Lower lobe of right lung (tissue), 2 donors: ENCODE measurements at regions not wholly inside any gene's neighbourhood (a gene's known extent, or its start where the extent isn't known, plus 50 kb on each side); places are given as distances from the start of the nearest gene placed in this dataset.

Experiments
- ATAC-seq, 2 donors: fragments of 200-7000 bp; cut with Tn5 transposase; one replicate each; pipeline ENCODE4 v1.9.1; 2020 to 2022; ENCODE audit warnings: mild to moderate bottlenecking in 2 of 2, moderate library complexity in 2 of 2
- DNase-seq: peaks from one replicate; pipeline ENCODE4 v3.0.0-alpha.2; 2020
- H3K27ac ChIP-seq: fragments of 200-600 bp; one replicate; pipeline ENCODE4 v1.8.0; 2022
- H3K27me3 ChIP-seq: fragments of 200-600 bp; one replicate; pipeline ENCODE4 v1.8.0; 2022; ENCODE audit warnings: low read depth
- H3K36me3 ChIP-seq: fragments of 200-600 bp; one replicate; pipeline ENCODE4 v1.8.0; 2022; ENCODE audit warnings: mild to moderate bottlenecking
- H3K4me1 ChIP-seq: fragments of 200-600 bp; one replicate; pipeline ENCODE4 v1.8.0; 2022
- H3K4me3 ChIP-seq: fragments of 200-600 bp; one replicate; pipeline ENCODE4 v1.8.0; 2022; ENCODE audit warnings: mild to moderate bottlenecking
- H3K9me3 ChIP-seq: fragments of 200-600 bp; one replicate; pipeline ENCODE4 v1.8.0; 2022
- CTCF ChIP-seq: fragments of 200-600 bp; IDR thresholded peaks from one replicate; pipeline ENCODE4 v1.8.0; 2022; ENCODE audit warnings: antibody characterized with exemption, mild to moderate bottlenecking
- intact Hi-C: fragments of 100-400 bp; cut with DNase I; formaldehyde crosslinking; loops from one replicate; pipeline ENCODE4 v1.11.0; 2022
- donor health status: DM: no; HTN: yes; CAD: no; lungs with severe emphysema.

GRCh38 chr11:116258821-116259220 is 514.0 kb downstream of the BUD13 start:
- DNase-seq (no peak), ATAC-seq (no peak)
- no peak for TF ChIP-seq CTCF
- no peak overlapping the region for H3K27ac ChIP-seq
- no peaks in the 10 kb centered on the region for H3K4me1 ChIP-seq
- no peaks in the 10 kb centered on the region for H3K36me3 ChIP-seq
- peaks cover 18% of the 10 kb centered on the region for H3K27me3 ChIP-seq
- no peak overlapping the region for H3K4me3 ChIP-seq
- intact Hi-C loops: no loop called here
- no peaks in the 10 kb centered on the region for H3K9me3 ChIP-seq

- Histone ChIP-seq H3K4me1 (no peaks in the 10 kb centered on the region), H3K9me3 (no peaks in the 10 kb centered on the region), H3K36me3 (no peaks in the 10 kb centered on the region), H3K27me3 (peaks cover 18% of the 10 kb centered on the region), H3K4me3 (no peak overlapping the region), H3K27ac (no peak overlapping the region)
- no peak for TF ChIP-seq CTCF
- no peak for DNase-seq
- ATAC-seq: no peak
- intact Hi-C loops: no loop called here
Measured at GRCh38 chr11:116257883-116258282, 514.9 kb downstream of the BUD13 start.

- no peak for TF ChIP-seq CTCF
- Histone ChIP-seq H3K27ac (no peak overlapping the region), H3K4me3 (no peak overlapping the region), H3K9me3 (no peaks in the 10 kb centered on the region), H3K4me1 (no peaks in the 10 kb centered on the region), H3K27me3 (peaks cover 16% of the 10 kb centered on the region), H3K36me3 (no peaks in the 10 kb centered on the region)
- ATAC-seq: peak; percentile 70 to 89
- intact Hi-C loops: no loop called here
- no peak for DNase-seq
Measured at GRCh38 chr11:116257092-116257491, 515.7 kb downstream of the BUD13 start.

- intact Hi-C loops: no loop called here
- DNase-seq (no peak), ATAC-seq (no peak)
- Histone ChIP-seq H3K4me3 (no peak overlapping the region), H3K9me3 (no peaks in the 10 kb centered on the region), H3K36me3 (no peaks in the 10 kb centered on the region), H3K27ac (no peak overlapping the region), H3K4me1 (no peaks in the 10 kb centered on the region), H3K27me3 (peaks cover 11% of the 10 kb centered on the region)
- TF ChIP-seq CTCF: no peak
Measured at GRCh38 chr11:116256215-116256614, 516.6 kb downstream of the BUD13 start.

- no peaks in the 10 kb centered on the region for H3K36me3 ChIP-seq
- no peak for TF ChIP-seq CTCF
- H3K9me3 ChIP-seq: no peaks in the 10 kb centered on the region
- intact Hi-C loops: no loop called here
- no peak overlapping the region for H3K27ac ChIP-seq
- no peaks in the 10 kb centered on the region for H3K4me1 ChIP-seq
- H3K4me3 ChIP-seq: no peak overlapping the region
- peaks cover 11% of the 10 kb centered on the region for H3K27me3 ChIP-seq
- DNase-seq: no peak
- ATAC-seq: peak in 1 of 2 donors; percentile 26
Measured at GRCh38 chr11:116255321-116255953, 517.4 kb downstream of the BUD13 start.

GRCh38 chr11:116250155-116250554 is 522.6 kb downstream of the BUD13 start:
- no peak for TF ChIP-seq CTCF
- H3K4me1 ChIP-seq: no peaks in the 10 kb centered on the region
- no peaks in the 10 kb centered on the region for H3K36me3 ChIP-seq
- ATAC-seq (no peak), DNase-seq (no peak)
- no peaks in the 10 kb centered on the region for H3K27me3 ChIP-seq
- intact Hi-C loops: no loop called here
- no peaks in the 10 kb centered on the region for H3K9me3 ChIP-seq
- no peak overlapping the region for H3K4me3 ChIP-seq
- H3K27ac ChIP-seq: no peak overlapping the region
